ENCODE measurements at regions not wholly inside any gene's neighbourhood (a gene's known extent, or its start where the extent isn't known, plus 50 kb on each side); places are given as distances from the start of the nearest gene placed in this dataset.

DNA sequence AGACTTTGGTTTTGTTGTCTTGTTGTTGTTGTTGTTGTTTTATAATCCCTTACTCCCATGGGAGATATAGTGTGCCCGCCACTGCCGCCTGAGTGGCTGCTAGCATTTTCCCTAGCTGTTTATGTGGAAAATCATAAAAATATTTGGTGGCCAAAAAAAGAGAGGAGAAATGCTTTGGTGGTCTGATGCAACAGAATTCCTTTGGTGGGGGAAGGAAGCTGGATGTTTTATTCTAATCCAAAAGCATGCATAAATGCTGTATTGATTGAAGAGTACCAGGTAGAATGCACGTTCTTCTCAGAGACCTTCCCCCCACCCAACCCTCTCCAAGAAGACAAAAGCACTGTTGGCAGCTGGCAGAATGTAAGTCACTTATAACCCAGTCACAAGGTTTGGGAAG is 93.2 kb downstream of the C17orf67 start:
- no peak for DNase-seq

Measured in NCI-H2171 treated with DMSO at 0.1 percent for 48 hours (cell line).